NCI-H2029 treated with DMSO at 0.1 percent for 48 hours (cell line): ENCODE measurements at regions not wholly inside any gene's neighbourhood (a gene's known extent, or its start where the extent isn't known, plus 50 kb on each side); places are given as distances from the start of the nearest gene placed in this dataset.
"Not testable (repeated sequence)": the region's sequence is repeated elsewhere in the genome, so short reads cannot be mapped to it uniquely, and the experiment has no call there.

Source experiments
- DNase-seq: peaks from one replicate; lab custom pipeline; 2025; lab: John Stamatoyannopoulos, UW

GRCh38 chr14:106658066-106658860 is 1131.9 kb downstream of the TMEM121 start:
- DNase-seq = not testable (repeated sequence)

GRCh38 chr14:106661561-106661960 is 1135.2 kb downstream of the TMEM121 start:
- DNase-seq = not testable (repeated sequence)

GRCh38 chr14:106662936-106663550 is 1136.7 kb downstream of the TMEM121 start:
- no peak for DNase-seq

DNA sequence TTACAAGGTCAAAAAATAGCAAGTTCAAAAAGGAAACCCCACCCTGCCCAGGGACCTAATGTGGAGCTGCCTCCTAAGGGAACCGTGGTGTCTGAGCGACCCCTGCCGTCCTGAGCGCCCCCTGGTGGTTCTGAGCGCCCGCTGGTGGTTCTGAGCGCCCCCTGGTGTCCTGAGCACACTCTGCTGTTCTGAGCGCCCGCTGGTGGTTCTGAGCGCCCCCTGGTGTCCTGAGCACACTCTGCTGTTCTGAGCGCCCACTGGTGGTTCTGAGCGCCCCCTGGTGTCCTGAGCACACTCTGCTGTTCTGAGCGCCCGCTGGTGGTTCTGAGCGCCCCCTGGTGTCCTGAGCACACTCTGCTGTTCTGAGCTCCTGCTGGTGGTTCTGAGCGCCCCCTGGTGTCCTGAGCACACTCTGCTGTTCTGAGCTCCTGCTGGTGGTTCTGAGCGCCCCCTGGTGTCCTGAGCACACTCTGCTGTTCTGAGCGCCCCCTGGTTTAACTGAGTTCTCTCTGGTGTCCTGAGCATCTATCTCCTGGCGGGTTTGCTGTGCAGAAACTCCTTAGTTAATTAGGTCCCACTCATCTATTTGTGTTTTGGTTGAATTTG is 1137.5 kb downstream of the TMEM121 start:
- DNase-seq = not testable (repeated sequence)

GRCh38 chr14:106665814-106666213 is 1139.4 kb downstream of the TMEM121 start:
- DNase-seq = no peak

DNA sequence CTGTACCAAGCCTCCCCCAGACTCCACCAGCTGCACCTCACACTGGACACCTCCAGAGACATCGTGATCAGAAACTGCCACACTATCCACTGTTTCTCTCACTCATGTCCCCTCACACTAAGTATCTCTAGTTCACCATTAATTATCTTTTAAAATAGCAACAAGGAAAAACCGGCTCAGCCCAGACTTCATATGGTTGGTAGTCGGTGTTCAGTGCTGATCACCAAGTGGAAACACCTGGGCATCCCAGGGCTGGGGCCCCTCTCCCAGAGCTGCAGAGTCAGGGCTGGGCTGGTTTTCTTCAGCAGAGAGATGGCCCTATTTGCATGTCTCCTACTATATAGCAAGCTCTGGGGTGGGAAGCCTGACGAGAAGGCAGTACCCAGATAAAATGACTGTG is 1140.0 kb downstream of the TMEM121 start:
- no peak for DNase-seq

DNA sequence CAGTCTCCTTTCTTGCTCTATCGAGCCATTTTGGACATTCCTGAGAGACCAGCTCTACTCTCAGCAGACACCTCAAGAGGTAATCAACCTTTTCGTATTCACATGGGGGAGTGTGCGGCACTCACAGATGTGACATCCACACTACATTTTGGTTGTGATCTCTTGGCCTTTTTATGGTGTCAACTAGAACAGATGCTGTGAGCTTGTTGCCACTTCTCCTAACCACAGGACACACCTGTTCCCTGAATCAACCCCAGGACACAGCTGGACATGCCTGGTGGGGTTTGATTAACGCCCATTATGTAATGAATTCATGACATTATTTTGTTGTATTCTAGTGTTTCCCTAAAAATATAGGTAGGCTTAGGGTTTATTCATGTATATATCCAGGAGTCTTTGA is 1143.6 kb downstream of the TMEM121 start:
- DNase-seq = no peak

- not testable (repeated sequence) for DNase-seq
Observed at GRCh38 chr14:106674093-106674492, 1147.7 kb downstream of the TMEM121 start.

DNA sequence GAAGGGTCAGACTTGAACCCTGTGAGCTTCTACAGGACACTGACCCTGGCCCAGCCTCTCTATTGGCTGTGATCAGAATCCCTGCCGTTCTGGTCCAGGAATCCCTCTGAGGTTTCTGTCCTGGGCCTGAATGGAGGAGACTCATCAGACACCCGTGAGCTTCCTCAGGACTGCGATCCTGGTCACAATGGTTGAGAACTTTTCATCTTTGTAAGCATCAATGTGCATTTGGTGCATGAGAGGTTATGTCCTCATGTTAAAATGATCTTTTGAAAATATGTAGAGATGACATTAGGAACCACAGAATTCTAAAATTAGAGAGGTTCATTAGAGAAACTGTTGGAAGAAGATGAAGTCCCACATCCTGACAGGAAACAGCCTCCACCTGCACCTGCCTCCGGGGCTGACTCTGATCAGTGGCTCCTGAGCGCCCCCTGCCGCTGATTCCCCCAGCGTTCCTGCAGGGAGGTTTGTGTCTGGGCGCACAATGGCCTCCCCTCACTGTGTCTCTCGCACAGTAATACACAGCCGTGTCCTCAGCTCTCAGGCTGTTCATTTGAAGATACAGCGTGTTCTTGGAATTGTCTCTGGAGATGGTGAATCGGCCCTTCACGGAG is 1148.2 kb downstream of the TMEM121 start:
- not testable (repeated sequence) for DNase-seq

GRCh38 chr14:106675716-106676115 is 1149.3 kb downstream of the TMEM121 start:
- not testable (repeated sequence) for DNase-seq

DNA sequence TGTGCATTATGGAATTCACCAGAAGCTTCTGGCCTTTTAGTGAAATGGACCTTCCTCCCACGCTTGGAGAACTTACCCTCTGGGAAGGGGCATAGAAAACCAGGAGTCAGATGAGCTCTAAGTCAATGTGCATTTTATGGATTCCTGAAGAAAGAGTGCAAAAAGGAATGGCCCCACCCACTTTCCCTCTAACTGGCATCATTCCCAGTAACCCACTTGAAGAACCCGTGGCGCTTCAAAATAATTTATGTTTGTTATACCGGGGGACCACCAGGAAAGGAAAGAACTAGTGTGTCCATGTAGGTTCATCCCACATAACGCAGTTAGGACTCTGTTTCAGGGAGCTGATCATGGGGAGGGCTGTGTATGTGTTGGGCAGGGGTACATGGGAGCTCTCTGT is 1153.4 kb downstream of the TMEM121 start:
- DNase-seq = no peak

DNA sequence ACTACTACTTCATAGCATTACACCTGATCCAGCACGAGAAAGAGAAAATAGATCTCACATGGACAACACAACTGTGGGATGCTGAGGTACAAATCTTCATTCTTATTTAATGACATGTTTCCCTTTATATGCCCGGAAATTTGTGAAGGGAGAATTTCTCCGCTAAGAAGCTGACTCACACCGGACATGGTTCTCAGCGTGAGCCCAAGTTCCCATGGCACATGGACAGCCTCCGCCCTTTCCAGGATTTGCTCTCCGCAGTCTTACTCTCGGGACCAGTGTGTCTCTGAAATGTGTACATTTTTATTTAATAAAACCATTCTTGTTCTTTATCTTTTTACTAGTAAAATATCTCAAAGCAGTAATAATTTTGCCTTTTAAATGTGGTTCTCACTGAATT is 1154.8 kb downstream of the TMEM121 start:
- DNase-seq = no peak

DNA sequence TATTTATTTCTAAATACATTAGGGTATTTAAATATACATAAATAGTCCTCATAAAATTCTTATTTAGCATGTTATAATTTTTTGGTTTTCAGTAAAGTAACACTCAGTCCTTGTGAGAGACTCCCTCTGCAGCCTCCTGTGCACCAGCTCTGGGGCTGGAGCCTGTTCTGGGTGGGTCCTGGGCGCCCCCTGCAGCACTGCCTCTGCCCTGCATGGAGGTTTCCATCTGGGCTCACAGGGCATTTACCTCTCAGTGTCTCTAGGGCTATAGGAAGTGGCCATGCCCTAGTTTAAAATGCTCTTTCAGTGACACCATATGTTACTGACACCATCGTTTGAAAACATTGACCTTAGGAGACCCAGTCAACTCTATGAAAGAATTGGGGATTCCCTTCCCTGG is 1155.2 kb downstream of the TMEM121 start:
- DNase-seq = no peak

- no peak for DNase-seq
Observed at GRCh38 chr14:106683631-106684030, 1157.2 kb downstream of the TMEM121 start.

DNA sequence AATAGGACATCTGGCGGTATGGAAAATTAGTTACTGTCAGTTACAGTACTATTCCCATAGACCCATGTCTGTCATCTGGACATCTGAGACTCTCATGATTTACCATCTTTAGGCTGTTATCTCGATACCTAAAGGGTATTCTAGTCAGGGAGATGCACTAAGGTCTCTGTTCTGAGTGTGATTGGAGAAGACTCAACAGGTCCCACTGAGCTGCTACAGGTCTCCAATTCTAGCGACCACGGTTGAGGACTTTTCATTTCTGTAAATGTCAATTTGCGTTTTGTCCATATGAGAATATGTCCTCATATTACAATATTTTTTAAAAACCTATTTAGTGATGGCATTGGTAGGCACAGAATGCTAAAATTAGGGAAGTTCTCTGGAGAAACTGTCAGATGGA is 1160.2 kb downstream of the TMEM121 start:
- no peak for DNase-seq

DNA sequence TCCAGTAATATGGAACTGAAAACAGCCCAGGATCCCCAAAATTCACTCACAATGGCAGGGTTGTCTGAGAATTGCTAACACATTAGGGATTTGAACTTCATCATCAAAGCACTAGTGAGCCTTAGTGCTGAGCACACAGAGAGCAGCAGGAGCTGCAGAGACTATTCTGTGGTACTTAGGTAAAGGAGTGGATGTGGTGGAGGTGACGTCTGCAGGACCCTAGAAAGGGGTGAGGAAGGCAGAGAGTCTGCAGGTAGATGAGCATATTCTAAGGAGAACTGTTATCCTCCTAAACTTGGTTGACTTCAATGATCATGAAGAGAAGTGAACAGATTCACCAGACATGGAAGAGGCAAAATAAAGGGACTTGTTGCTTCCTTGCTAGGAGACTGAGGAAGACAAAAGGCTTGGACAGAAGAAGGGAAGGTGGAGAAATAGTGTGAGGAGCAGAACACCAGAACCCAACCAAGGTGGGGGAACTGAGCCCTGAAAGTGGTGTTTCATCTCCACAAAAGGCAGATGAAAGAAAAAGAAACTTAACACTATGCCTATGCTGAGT is 1164.0 kb downstream of the TMEM121 start:
- no peak for DNase-seq

GRCh38 chr14:106691601-106692291 is 1165.4 kb downstream of the TMEM121 start:
- DNase-seq = no peak

GRCh38 chr14:106694638-106695393 is 1168.4 kb downstream of the TMEM121 start:
- DNase-seq = peak; percentile 21

DNA sequence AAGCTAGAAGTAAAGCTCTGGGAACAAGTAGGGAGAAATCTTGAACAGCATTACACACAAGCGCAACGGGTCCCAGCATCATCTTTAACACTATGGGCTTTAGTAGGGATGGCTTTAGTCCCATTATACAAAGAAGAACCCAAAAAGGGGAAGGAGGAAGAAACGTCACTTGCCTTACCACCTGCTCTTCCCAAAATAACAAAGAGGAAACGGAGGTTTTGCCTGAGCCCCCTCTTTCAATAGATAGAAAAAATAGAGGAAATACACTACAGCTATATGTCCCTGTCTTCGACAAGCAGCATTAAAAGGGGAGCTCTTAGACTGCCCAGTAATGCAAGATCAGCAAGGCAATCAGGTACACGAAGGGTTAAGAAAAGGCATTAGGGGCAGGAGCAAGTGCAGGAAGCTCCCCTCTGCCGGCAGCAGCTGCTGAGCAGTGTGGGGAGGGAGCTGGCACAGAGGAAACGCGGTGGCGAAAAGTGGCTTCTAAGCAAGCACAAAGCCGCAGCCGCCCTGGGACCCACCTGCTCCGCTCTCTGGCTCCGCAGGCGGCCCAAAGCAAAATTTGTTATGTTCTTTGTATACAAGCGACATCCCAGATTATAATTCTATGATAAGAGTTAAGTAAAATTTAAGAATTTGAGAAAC is 1172.4 kb downstream of the TMEM121 start:
- not testable (repeated sequence) for DNase-seq

- DNase-seq = not testable (repeated sequence)
Observed at GRCh38 chr14:106703651-106704050, 1177.3 kb downstream of the TMEM121 start.
